ENCODE measurements at regions not wholly inside any gene's neighbourhood (a gene's known extent, or its start where the extent isn't known, plus 50 kb on each side); places are given as distances from the start of the nearest gene placed in this dataset.
"Not testable (repeated sequence)": the region's sequence is repeated elsewhere in the genome, so short reads cannot be mapped to it uniquely, and the experiment has no call there.

GRCh38 chr4:83903740-83904139 lies 367.8 kb downstream of the GPAT3 start:
- not testable (repeated sequence) for TF ChIP-seq CTCF, POLR2A (IDR thresholded peaks at IDR 0.05)

Data from testis (tissue), 2 donors.